RCC 7860 (cell line): ENCODE measurements at regions not wholly inside any gene's neighbourhood (a gene's known extent, or its start where the extent isn't known, plus 50 kb on each side); places are given as distances from the start of the nearest gene placed in this dataset.
"Not testable (repeated sequence)": the region's sequence is repeated elsewhere in the genome, so short reads cannot be mapped to it uniquely, and the experiment has no call there.

ENCODE experiments used
- DNase-seq: peaks from one replicate; pipeline ENCODE4 v3.0.0-alpha.2; 2015; ENCODE audit warnings: low spot score
- FAIRE-seq: peaks from 2 replicates; lab custom pipeline; 2012; peaks lifted over from hg19 to GRCh38; lab: Jason Lieb, UNC

DNA sequence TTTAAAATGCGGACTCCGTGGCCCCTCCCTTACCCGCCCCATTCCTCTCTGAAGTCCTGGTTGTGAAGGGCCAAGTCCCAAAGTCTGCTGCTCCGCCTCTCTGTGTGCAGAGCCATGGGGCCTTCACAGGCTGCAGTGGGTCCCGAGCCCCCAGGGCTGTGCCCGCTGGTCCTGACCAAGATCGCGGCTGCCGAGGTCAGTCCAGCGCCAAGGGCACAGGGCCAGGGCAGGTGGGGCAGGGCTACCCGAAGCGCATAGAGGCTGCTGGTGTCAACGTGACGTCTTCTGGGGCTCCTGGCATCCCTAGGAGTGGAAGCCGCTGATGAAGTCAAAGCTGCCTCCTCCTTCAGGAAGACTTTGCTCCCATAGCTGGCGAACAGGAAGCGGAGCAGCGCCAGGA lies 858.8 kb downstream of the TUBA3C start:
- DNase-seq, FAIRE-seq: not testable (repeated sequence)

DNA sequence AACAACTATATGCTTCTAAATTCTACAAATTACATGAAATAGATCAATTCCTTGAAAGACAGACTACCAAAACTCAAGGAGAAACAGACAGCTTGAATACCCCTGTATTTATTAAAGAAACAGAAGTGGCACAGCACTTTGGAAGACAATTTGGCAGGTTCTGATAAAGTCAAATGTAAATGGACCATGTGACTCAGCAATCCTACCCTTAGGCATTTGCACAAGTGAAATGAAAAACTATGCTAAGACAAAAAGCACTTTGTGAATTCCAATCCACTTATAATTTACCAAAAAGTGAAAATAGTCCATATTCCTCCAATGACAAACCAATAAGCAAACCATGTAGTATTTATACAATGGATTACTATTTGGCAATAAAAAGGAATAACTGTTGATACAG lies 862.0 kb downstream of the TUBA3C start:
- not testable (repeated sequence) for DNase-seq, FAIRE-seq

DNA sequence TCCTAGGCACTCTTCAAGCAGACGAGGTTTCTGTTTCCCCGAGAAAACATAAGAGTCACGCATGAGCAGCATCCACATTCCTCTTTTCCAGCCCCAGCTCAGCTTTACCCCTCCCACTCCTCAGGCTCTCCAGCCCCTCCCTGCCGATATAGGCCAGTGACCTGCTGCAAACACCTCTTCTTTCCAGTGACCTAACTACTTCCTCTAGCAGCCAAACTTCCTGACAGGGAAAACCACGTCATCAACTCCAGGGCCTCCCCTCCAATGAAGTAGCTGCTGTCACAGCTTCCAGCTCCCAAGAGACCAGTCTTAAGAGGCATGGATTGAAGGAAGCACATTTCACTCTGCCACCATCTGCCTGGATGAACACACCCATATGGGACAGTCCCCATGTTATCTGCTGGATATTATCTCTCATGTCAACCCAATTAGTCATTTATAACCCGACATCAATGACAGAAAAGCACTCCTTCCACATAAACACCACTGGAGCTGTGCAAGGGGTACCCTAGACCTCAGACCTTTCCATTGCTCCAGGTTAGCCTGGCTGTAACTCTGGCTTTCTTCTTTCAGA lies 878.3 kb downstream of the TUBA3C start:
- not testable (repeated sequence) for FAIRE-seq
- peak; percentile 30 for DNase-seq

DNA sequence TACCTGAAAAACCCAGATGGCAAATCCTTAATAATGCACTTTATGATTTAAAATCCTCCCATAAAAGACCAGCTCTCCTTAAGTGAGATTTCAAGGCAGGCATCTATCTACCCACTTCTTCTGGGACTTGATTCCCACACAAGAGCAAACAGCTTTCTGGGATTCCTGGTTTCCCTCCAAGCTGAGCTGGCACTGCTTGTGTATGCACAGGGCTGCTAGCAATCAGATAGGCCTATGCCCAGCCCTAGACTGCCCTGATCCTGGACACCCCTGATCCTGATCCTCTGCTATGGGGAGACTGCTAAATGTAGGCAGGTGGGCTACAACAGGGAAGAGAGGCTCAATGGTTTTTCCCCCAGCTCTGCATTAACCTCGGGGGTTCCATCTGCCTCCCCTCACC lies 880.7 kb downstream of the TUBA3C start:
- not testable (repeated sequence) for FAIRE-seq, DNase-seq

DNA sequence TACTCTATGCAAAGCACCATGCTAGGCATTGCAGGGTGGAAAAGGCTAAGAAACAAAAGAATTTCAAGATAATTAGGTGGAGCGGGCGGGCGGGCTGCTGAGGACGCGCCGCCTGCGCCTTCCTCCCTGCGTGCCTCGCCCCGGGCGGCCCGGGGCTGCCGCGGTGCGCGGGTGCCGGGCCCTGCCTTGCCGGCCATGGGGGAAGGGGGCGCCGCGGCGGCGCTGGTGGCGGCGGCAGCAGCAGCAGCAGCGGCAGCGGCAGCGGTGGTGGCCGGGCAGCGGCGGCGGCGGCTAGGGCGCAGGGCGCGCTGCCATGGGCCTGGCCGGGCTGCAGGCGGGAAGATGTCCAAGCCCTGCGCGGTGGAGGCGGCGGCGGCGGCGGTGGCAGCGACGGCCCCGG lies 884.3 kb downstream of the TUBA3C start:
- FAIRE-seq, DNase-seq: not testable (repeated sequence)

DNA sequence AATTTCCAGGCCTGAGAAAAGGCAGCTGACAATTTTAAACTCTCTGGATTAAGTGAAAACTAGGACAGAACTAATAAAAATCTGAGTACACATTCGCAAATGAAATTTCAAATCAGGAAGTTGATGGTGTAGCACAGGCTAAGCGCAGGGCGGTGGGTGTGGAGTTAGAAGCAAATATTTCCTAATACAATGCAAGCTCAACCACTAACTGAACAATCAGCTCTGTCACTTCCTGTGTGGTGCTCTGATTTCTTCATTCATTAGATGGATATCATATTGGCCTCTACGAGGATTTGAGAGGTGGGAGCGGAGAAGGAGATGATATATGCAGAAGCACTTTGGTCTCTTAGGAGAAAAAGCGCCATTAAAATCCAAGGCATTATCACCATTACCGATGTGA lies 885.0 kb downstream of the TUBA3C start:
- FAIRE-seq, DNase-seq: not testable (repeated sequence)

DNA sequence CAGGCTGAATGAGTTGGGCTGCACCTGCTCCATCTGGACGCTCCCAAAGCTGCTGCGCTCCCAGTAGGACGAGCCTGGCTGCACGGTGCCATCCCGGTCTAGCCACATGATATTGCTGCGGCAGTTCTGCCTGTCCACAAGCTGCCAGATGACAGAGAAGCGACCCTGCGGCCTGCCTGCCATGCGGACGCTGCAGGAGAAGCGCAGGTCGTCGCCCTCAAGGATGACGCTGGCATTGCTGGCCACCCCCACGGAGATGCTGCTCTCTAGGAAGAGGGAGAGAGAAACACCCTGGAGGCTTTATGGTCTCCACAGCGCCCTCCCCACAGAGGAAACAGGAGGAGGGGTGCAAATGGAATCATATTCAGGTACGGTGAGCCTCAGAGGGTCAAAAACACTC lies 887.3 kb downstream of the TUBA3C start:
- not testable (repeated sequence) for DNase-seq, FAIRE-seq

DNA sequence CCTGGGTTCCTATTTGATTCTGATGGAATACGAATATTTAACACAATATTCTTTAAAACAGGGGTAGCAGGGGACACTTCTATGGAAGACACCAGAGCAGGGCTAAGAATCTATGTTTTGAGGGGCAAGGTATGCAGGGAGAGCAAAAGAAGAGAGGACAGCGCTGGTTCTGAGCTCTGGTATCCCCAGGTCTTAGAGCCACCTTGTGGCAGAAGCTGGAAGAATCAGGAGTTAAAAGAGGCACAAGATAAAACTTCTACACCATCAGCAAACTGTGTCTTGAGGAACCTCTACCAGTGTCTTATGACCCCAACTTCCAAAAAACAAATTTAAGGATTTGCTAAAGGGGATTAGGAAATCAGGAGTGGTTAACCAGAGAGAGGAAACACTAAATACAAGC lies 894.8 kb downstream of the TUBA3C start:
- FAIRE-seq = not testable (repeated sequence)

DNA sequence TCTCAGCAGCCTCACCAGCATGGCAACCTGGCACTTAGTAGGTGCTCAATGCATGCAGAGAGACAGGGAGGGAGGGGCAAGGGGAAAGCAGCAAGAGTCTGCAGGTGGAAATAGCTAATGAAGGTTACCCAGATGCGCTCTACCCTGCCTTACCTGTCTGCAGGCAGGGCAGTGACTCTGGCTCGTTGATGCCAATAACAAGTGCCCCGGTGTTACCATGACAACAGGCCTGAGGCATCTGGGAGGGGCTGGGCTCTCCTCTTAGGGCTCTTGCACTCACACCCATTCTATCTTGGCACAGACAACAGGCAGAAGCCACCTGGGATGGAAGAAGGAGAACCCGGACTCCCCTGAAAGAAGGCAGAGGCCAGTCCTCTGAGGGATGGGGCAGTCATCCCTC lies 896.0 kb downstream of the TUBA3C start:
- not testable (repeated sequence) for DNase-seq

More for the DNA sequence above, 894.8 kb downstream of the TUBA3C start:
- DNase-seq = not testable (repeated sequence)

DNA sequence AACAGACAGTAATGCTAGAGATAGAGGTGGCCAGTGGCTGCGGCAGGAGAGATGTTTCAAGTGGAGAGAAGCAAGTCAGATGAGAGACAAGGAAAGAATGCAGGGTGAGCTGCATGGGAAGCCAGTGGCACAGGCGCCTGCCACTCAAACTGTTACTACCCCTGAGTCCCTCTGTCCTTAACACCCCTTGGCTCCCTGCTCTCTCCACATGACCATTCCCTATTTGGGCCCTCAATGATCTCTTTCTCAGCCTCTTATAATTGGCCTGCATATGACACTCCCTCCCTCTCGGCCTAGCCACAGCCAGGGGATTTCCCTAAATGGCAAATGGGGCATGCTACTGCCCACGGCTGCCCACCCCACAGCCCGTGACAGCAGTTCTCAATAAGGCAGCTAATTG lies 897.6 kb downstream of the TUBA3C start:
- DNase-seq, FAIRE-seq: not testable (repeated sequence)

More for the DNA sequence above, 896.0 kb downstream of the TUBA3C start:
- not testable (repeated sequence) for FAIRE-seq

DNA sequence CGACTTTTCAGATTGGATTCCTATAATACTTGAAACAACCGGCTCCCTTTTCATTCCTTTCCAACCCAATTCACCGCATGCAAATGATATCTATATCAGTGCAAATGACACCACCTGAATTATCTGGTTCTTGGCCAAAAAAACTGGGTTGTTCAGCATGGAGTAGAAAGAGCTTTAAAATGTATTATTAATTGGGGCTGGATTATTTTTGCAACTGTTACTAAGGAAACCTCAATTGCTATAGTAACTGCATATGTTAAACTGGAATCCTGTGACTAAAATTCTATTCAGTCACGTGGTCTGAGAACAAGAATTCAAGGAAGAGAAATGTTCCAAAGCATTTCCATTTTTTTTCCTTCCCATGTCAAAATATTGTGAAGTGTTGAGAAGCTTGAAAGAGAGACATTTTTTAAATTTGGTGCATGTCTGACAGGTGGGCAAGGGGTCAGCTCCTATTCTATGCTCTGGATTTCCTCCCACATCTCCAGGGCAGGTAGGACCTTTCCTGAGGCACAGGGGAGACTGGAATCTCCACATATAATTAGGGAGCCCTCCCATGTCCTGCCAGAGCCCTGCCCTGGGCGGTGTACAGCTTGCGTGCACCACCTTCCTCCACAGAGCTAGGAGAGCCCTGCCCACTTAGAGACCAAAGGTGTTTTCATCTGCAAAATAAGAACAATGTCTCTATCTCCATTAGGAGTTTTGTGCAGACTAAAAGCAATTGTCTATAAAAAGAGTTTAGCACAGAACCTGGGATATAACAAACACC lies 899.6 kb downstream of the TUBA3C start:
- not testable (repeated sequence) for DNase-seq, FAIRE-seq

DNA sequence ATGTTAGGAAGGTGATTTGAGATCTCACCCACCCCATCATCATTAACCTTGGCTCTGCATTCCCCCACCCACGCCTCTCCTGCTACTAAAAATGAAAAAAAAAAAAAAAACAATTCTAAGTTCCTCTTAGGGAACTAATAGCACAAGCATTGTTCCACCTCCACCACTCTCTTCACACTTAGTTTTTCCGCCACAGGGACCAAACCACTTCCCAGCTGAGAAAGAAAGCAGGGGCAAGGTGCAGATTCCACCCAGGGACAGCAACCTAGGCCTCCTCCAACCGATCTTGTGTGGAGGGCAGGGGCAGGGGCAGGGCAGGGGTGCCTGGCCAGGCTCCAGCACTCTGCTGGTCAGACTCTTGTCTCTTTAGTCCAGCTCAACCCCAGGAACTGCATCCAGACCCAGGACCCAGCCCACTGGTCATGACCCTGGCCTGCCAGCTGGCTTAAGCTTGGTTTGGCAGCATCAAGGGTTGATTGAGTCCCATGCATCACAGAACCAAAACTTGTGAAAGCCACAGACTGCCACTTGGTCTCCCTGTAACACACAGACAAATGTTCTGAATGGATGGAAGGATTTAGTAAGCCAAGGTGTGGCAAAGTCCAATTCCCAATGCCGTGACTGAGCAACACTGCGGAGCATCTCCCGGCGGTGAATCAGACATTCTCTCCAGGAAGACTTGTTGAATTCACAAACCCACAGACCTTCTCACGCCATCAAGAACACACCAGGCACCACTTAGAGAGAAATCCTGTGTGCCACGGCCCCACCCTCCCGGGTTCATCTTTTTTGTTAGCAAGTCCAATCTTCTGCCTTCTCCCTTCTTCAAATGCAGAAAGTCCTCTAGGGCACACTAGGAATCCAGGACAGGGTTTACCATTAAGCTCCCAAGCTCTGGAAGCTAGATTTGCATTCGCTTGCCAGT lies 900.5 kb downstream of the TUBA3C start:
- peak; percentile 55 for DNase-seq
- not testable (repeated sequence) for FAIRE-seq

DNA sequence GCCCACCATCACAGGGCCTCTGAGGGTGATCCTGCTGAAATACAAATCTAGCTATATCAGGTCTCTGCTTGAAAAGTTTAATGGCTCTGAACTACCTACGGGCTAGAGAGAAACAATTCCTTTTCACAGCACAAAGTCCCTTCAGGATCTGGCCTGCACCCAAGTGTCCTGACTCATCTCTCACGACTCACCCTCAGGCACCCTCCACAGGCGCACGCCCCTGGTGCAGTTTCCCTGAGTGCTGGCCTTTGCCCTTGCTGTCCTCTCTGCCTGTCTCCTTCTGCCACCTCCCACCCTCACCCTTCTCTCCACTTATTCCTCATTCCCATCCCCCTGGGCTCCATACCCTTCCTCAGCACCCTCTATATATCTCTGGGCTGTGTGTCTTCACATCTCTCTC lies 901.7 kb downstream of the TUBA3C start:
- peak; percentile 45 for DNase-seq
- not testable (repeated sequence) for FAIRE-seq

DNA sequence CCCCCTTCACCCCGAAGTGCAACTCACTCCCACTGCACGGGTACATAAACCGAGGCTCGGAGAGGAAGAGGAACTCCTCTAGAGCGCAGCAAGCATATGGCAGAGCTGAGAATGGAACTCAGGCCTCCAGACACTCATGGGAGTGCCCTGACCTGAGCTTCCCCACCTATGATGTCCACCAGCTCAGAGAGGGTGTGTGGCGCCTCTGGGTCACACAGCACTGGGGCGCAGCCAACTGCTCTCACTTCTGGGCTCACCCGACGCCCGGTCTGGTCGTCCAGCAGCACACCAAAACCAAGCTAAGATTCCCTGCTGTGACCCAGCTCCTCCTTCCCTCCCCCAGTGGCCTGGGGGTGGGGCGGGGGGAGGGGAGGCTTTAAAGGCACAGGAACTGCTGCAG lies 904.3 kb downstream of the TUBA3C start:
- not testable (repeated sequence) for DNase-seq, FAIRE-seq

DNA sequence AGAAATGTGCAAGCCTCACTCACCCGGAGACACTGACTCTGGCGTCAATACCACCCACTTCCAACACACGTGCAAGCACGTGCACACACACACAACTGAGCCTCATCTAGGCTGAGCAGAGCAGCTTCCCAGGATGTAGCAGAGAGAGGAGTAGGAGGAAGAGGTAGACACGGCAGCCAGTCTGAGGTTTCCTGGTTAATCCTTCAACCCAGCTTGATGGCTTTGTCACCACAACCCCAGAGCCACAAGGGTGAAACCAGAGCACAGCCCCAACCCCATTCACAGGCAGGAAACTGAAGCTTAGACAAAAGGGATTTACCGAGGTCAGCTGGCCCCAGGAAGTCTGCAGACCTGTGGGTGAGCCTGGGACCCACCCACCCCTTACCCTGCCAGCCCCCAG lies 905.3 kb downstream of the TUBA3C start:
- not testable (repeated sequence) for FAIRE-seq
- peak; percentile 59 for DNase-seq

DNA sequence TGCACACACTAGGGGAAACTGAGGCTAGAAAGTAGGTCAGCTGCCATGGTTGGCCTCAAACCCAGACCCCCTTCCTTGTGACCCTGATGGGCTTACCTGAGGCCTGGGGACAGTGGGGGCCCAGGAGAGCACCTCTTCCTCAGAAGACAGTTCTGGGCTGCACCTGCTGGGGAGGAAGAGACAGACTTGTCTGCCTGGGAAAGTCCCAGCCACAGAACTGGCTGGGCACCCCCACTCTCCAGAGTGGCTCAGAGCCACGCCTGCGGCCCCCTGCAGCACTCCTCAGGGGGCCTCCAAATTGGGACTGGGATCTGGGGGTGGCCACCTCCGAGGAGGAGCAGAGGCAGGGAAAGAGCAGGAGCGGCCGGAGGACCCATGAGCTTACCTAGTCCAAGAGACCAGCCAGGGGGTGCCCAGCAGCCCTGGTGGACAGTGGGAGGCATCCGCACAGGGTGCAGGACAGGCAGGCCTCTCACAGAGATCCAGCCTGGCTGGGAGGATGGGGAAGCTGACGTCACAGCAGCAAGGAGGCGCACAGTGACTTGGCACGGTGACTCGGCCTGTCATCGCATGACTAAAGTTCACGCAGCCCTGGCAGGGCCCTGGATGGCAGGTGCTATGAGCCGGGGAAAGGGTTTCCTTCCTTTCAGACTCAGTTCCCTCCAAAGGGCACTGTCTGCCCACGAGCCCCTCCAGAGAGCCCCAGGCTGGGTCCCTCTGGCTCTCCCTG lies 907.7 kb downstream of the TUBA3C start:
- FAIRE-seq, DNase-seq: not testable (repeated sequence)

DNA sequence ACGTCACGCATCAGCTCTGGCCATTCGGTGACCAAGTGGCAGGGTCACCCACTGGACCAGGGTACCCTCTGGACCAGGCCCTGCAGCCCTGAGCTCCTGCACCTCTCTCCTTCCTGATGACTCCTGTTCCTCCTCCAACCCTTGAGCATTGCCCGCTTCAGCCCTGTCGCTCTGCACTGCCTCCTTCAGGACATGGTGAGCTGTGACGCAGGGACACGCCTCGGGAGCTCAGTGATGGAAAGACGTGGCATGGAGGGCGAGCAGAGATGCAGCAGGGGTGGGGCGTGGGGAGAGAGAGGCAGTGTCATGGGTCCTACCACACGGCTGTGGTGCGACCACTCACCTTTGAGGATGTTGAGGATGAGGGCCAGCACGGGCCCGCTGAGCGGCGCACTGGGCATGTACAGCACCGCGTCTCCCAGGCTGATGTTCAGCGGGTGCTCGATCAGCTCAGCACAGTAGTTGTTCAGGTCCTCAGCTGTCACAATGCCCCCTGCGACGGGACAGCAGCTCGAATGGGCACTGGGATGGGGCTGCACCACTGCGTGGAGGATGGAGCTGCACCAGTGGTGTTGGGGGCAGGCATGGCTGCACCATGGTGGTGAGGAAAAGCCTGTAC lies 922.7 kb downstream of the TUBA3C start:
- not testable (repeated sequence) for DNase-seq

DNA sequence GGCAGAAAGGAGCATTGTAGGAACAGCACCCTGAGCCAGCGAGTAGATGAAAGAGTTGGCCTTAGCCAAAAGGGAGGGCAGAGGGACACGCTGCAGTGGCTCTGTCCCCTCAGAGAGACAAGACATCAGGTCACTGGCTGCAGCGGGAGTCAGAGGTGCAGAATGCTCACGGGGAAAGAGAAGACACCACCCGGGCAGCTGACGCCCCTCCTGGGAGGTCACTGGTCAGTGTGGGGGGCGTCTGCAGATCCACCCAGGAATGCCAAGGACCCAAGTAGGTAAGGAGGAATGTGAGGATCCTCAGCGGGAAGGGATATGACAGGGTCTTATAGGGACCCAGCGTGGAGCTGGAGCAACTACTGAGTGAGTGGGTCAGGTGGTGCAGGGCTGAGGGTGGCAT lies 923.9 kb downstream of the TUBA3C start:
- DNase-seq, FAIRE-seq: not testable (repeated sequence)

More for the DNA sequence above, 922.7 kb downstream of the TUBA3C start:
- FAIRE-seq = not testable (repeated sequence)

DNA sequence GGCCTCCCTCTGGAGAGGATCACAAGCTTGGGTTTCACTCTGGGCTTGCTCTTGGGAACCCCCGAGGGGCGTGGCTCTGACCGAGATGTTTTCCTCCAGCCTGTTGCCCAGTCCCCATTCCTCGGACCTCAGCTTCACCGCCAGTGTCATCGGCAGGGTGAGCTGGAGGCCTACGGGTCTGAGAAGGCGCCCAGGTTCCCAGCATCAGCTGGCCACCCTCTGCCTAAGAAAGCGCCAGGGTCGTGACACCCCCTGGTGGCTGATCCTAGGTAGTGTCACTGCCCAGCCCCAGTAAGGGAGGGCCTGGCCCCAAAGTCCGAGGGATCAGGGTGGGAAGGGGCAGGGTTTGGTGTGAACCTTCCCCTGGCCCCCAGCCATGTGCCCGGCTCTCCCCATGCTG lies 928.8 kb downstream of the TUBA3C start:
- FAIRE-seq, DNase-seq: not testable (repeated sequence)
